ENCODE measurements at regions not wholly inside any gene's neighbourhood (a gene's known extent, or its start where the extent isn't known, plus 50 kb on each side); places are given as distances from the start of the nearest gene placed in this dataset.

DNA sequence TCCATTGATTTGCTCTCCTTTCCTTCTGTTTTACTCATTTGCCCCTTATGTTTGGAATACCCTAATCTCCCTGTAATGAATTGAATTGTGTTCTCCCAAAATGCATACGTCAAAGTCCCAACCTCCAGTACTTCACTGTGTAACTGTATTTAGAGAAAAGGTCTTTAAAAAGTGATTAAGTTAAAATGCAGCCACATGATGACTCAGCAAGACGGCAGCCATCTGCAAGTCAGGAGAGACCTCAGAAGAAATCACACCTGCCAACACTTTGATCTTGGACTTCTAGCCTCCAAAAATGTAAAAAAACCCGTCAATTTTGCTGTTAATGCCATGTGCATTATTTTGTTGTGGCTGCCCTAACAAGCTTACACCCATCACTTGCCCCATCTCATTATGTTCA lies 85.3 kb upstream of the PCLO start:
- TF ChIP-seq CTCF (IDR thresholded peaks at IDR 0.05) (no peak), POLR2A (IDR thresholded peaks at IDR 0.05) (no peak)
